Upper lobe of left lung (tissue), 6 donors: ENCODE measurements at regions not wholly inside any gene's neighbourhood (a gene's known extent, or its start where the extent isn't known, plus 50 kb on each side); places are given as distances from the start of the nearest gene placed in this dataset.

Experiments used
- ATAC-seq, 2 donors: fragments of 200-7000 bp; cut with Tn5 transposase; one replicate each; pipeline ENCODE4 v1.9.1; 2022; ENCODE audit warnings: mild to moderate bottlenecking in 2 of 2, moderate library complexity in 2 of 2; ENCODE audit not compliant: low FRiP score in 2 of 2
- DNase-seq, 2 donors: peaks; one replicate each; pipeline ENCODE4 v3.0.0-alpha.2; 2019 to 2020
- H3K27ac ChIP-seq, 4 donors: fragments of 200-600 bp; sonication (generic); one replicate each; pipeline ENCODE4 v1.5.1; 2016 to 2019
- H3K27me3 ChIP-seq, 4 donors: fragments of 200-600 bp; sonication (generic); one replicate each; pipeline ENCODE4 v1.5.1; 2017 to 2019
- H3K36me3 ChIP-seq, 4 donors: fragments of 200-600 bp; sonication (generic); one replicate each; pipeline ENCODE4 v1.5.1; 2016 to 2019
- H3K4me1 ChIP-seq, 4 donors: fragments of 200-600 bp; sonication (generic); one replicate each; pipeline ENCODE4 v1.5.1; 2018 to 2019
- H3K4me3 ChIP-seq, 4 donors: fragments of 200-600 bp; sonication (generic); one replicate each; pipeline ENCODE4 v1.5.1; 2017 to 2019; ENCODE audit warnings: mild to moderate bottlenecking in 2 of 4, moderate library complexity in 1 of 4
- H3K9me3 ChIP-seq, 4 donors: fragments of 200-600 bp; sonication (generic); one replicate each; pipeline ENCODE4 v1.5.1; 2018 to 2019
- CTCF ChIP-seq, 6 experiments: fragments of 450-650 bp in 4 of 6; fragments of 200-600 bp in 2 of 6; sonication (generic) in 2 of 6; IDR thresholded peaks; one replicate each; pipeline ENCODE4 v1.5.1; 2016 to 2019; ENCODE audit warnings: antibody characterized with exemption in 6 of 6
- EP300 ChIP-seq, 4 donors: sonication (generic); formaldehyde crosslinking; IDR thresholded peaks; one replicate each; pipeline ENCODE4 v1.5.1; 2017; ENCODE audit warnings: antibody characterized with exemption in 4 of 4, control low read depth in 2 of 4
- POLR2A ChIP-seq, 4 donors: fragments of 450-650 bp; IDR thresholded peaks; one replicate each; pipeline ENCODE4 v1.5.1; 2016 to 2017; ENCODE audit warnings: antibody characterized with exemption in 4 of 4, mild to moderate bottlenecking in 2 of 4
- POLR2AphosphoS5 ChIP-seq, 2 donors: sonication (generic); formaldehyde crosslinking; IDR thresholded peaks; one replicate each; pipeline ENCODE4 v1.5.1; 2017; ENCODE audit warnings: antibody characterized with exemption in 2 of 2
- WGBS, 2 donors: methylation state at CpG; one replicate each; pipeline ENCODE4 v1.1.5; 2017 to 2018; 5-methylcytosine and 5-hydroxymethylcytosine counted together
- donor health status: DM: no; HTN: no; CAD: no; lungs with moderate emphysema.
- donor health status: DM: no; HTN: yes; CAD: no; lungs with severe emphysema.

- DNase-seq (peak in 1 of 2 donors; percentile 41), ATAC-seq (no peak)
- TF ChIP-seq EP300 (IDR thresholded peaks at IDR 0.05) (no peak), POLR2AphosphoS5 (IDR thresholded peaks at IDR 0.05) (no peak), POLR2A (IDR thresholded peaks at IDR 0.05) (no peak), CTCF (IDR thresholded peaks at IDR 0.05) (no peak)
- H3K4me1 ChIP-seq, result no peaks in the 10 kb centered on the region
- H3K9me3 ChIP-seq, result peaks cover 0 to 23% (median 0%) of the 10 kb centered on the region in 4 donors
- H3K4me3 ChIP-seq, result no peak overlapping the region
- H3K36me3 ChIP-seq, result no peaks in the 10 kb centered on the region
- 96 to 97% methylated on average over 13 of the region's 13 CpGs for WGBS, 2 donors
- H3K27ac ChIP-seq, result no peak overlapping the region
- H3K27me3 ChIP-seq, result no peaks in the 10 kb centered on the region
Measured at GRCh38 chr2:167454036-167454435, 565.8 kb downstream of the XIRP2 start.

GRCh38 chr2:167451496-167452289 is 563.4 kb downstream of the XIRP2 start:
- ATAC-seq (no peak), DNase-seq (no peak)
- H3K27me3 ChIP-seq, result no peaks in the 10 kb centered on the region
- 60 to 77% methylated on average over 5 to 9 of the region's 9 CpGs for WGBS, 2 donors
- no peak for TF ChIP-seq POLR2AphosphoS5 (IDR thresholded peaks at IDR 0.05)
- TF ChIP-seq POLR2A (IDR thresholded peaks at IDR 0.05), result no peak
- no peak for TF ChIP-seq CTCF (IDR thresholded peaks at IDR 0.05)
- no peak for TF ChIP-seq EP300 (IDR thresholded peaks at IDR 0.05)
- no peaks in the 10 kb centered on the region for H3K4me1 ChIP-seq
- H3K36me3 ChIP-seq, result no peaks in the 10 kb centered on the region
- no peak overlapping the region for H3K27ac ChIP-seq
- peaks cover 0 to 38% (median 0%) of the 10 kb centered on the region in 4 donors for H3K9me3 ChIP-seq
- no peak overlapping the region for H3K4me3 ChIP-seq

GRCh38 chr2:167450364-167450763 is 562.1 kb downstream of the XIRP2 start:
- DNase-seq, result no peak
- Histone ChIP-seq H3K27ac (no peak overlapping the region), H3K27me3 (no peaks in the 10 kb centered on the region), H3K4me3 (no peak overlapping the region), H3K36me3 (no peaks in the 10 kb centered on the region), H3K4me1 (no peaks in the 10 kb centered on the region), H3K9me3 (peaks cover 0 to 38% (median 0%) of the 10 kb centered on the region in 4 donors)
- ATAC-seq, result no peak
- TF ChIP-seq CTCF (IDR thresholded peaks at IDR 0.05) (no peak), EP300 (IDR thresholded peaks at IDR 0.05) (no peak), POLR2A (IDR thresholded peaks at IDR 0.05) (no peak), POLR2AphosphoS5 (IDR thresholded peaks at IDR 0.05) (no peak)

GRCh38 chr2:167440382-167440781 is 552.1 kb downstream of the XIRP2 start:
- Histone ChIP-seq H3K36me3 (no peaks in the 10 kb centered on the region), H3K4me3 (no peak overlapping the region), H3K9me3 (no peaks in the 10 kb centered on the region), H3K4me1 (no peaks in the 10 kb centered on the region), H3K27ac (no peak overlapping the region), H3K27me3 (no peaks in the 10 kb centered on the region)
- DNase-seq, result no peak
- TF ChIP-seq POLR2AphosphoS5 (IDR thresholded peaks at IDR 0.05) (no peak), POLR2A (IDR thresholded peaks at IDR 0.05) (no peak), EP300 (IDR thresholded peaks at IDR 0.05) (no peak), CTCF (IDR thresholded peaks at IDR 0.05) (no peak)
- no peak for ATAC-seq

- Histone ChIP-seq H3K9me3 (no peaks in the 10 kb centered on the region), H3K27ac (no peak overlapping the region), H3K4me3 (no peak overlapping the region), H3K36me3 (no peaks in the 10 kb centered on the region), H3K27me3 (no peaks in the 10 kb centered on the region), H3K4me1 (no peaks in the 10 kb centered on the region)
- 42 to 71% methylated on average over 2 of the region's 2 CpGs for WGBS, 2 donors
- DNase-seq, result no peak
- no peak for ATAC-seq
- TF ChIP-seq POLR2AphosphoS5 (IDR thresholded peaks at IDR 0.05) (no peak), CTCF (IDR thresholded peaks at IDR 0.05) (no peak), EP300 (IDR thresholded peaks at IDR 0.05) (no peak), POLR2A (IDR thresholded peaks at IDR 0.05) (no peak)
Measured at GRCh38 chr2:167438206-167438605, 549.9 kb downstream of the XIRP2 start.
